Lung (tissue), 11 donors: ENCODE measurements at regions not wholly inside any gene's neighbourhood (a gene's known extent, or its start where the extent isn't known, plus 50 kb on each side); places are given as distances from the start of the nearest gene placed in this dataset.

Source experiments
- ATAC-seq: fragments of 200-7000 bp; cut with Tn5 transposase; one replicate; pipeline ENCODE4 v1.9.1; 2020; ENCODE audit warnings: moderate number of reproducible peaks; ENCODE audit not compliant: insufficient read depth, low FRiP score
- DNase-seq, 3 donors: peaks; one replicate each; pipeline ENCODE4 v3.0.0-alpha.2; 2013 to 2017
- H3K27ac ChIP-seq, 2 donors: one replicate each; pipeline ENCODE4 v1.5.1; 2013; ENCODE audit warnings: mild to moderate bottlenecking in 2 of 2, moderate library complexity in 2 of 2, control low read depth in 1 of 2, inconsistent platforms in 1 of 2, low read depth in 1 of 2, low read length in 1 of 2
- H3K27me3 ChIP-seq, 3 donors: one replicate each; pipeline ENCODE4 v1.5.1; 2013; ENCODE audit warnings: low read length in 2 of 3; ENCODE audit not compliant: control insufficient read depth in 3 of 3, insufficient read depth in 3 of 3
- H3K36me3 ChIP-seq, 4 donors: one replicate each; pipeline ENCODE4 v1.5.1; 2013; ENCODE audit warnings: low read length in 4 of 4, mild to moderate bottlenecking in 1 of 4, moderate library complexity in 1 of 4; ENCODE audit not compliant: control insufficient read depth in 4 of 4, insufficient read depth in 4 of 4
- H3K4me1 ChIP-seq, 5 donors: one replicate each; pipeline ENCODE4 v1.5.1; 2013; ENCODE audit warnings: low read length in 5 of 5, mild to moderate bottlenecking in 2 of 5, moderate library complexity in 1 of 5; ENCODE audit not compliant: control insufficient read depth in 5 of 5, insufficient read depth in 5 of 5
- H3K4me3 ChIP-seq: one replicate; pipeline ENCODE4 v1.5.1; 2013; ENCODE audit warnings: mild to moderate bottlenecking, control low read depth, moderate library complexity
- H3K9ac ChIP-seq, 2 donors: one replicate each; pipeline ENCODE4 v1.5.1; 2013; ENCODE audit warnings: low read length in 2 of 2, control low read depth in 1 of 2; ENCODE audit not compliant: insufficient read depth in 1 of 2
- H3K9me3 ChIP-seq, 4 donors: one replicate each; pipeline ENCODE4 v1.5.1; 2013; ENCODE audit warnings: low read length in 3 of 4, mild to moderate bottlenecking in 1 of 4, moderate library complexity in 1 of 4; ENCODE audit not compliant: control insufficient read depth in 4 of 4, insufficient read depth in 3 of 4
- WGBS, 2 donors: extraction: QIAGEN DNeasy Blood & Tissue Kit; methylation state at CpG; one replicate each; pipeline ENCODE4 v1.1.7; 2013; 5-methylcytosine and 5-hydroxymethylcytosine counted together
- TF ChIP-seq, protein P1 (sequence below): IDR thresholded peaks from 2 replicates; pipeline ENCODE4 v1.5.1; 2012; ENCODE audit warnings: mild to moderate bottlenecking; ENCODE audit errors: control extremely low read depth, extremely low read depth
- donor health status: control.
- donor health status: control.
- donor health status: Bipolar disorder and iron deficiency.
- donor health status: healthy.
- donor health status: DM: yes; HTN: yes; CAD: no.

GRCh38 chr3:194875581-194876402 lies 190.1 kb downstream of the FAM43A start:
- ATAC-seq (no peak), DNase-seq (no peak)
- Histone ChIP-seq H3K27me3 (no peaks in the 10 kb centered on the region), H3K36me3 (no peaks in the 10 kb centered on the region), H3K27ac (no peak overlapping the region), H3K9me3 (no peaks in the 10 kb centered on the region), H3K4me3 (no peak overlapping the region), H3K9ac (no peak overlapping the region), H3K4me1 (peaks cover 5 to 32% (median 19%) of the 10 kb centered on the region in 5 donors)
- 89 to 95% methylated on average over 20 of the region's 20 CpGs for WGBS, 2 donors
- TF ChIP-seq, protein P1, sequence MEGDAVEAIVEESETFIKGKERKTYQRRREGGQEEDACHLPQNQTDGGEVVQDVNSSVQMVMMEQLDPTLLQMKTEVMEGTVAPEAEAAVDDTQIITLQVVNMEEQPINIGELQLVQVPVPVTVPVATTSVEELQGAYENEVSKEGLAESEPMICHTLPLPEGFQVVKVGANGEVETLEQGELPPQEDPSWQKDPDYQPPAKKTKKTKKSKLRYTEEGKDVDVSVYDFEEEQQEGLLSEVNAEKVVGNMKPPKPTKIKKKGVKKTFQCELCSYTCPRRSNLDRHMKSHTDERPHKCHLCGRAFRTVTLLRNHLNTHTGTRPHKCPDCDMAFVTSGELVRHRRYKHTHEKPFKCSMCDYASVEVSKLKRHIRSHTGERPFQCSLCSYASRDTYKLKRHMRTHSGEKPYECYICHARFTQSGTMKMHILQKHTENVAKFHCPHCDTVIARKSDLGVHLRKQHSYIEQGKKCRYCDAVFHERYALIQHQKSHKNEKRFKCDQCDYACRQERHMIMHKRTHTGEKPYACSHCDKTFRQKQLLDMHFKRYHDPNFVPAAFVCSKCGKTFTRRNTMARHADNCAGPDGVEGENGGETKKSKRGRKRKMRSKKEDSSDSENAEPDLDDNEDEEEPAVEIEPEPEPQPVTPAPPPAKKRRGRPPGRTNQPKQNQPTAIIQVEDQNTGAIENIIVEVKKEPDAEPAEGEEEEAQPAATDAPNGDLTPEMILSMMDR: no peak

- Histone ChIP-seq H3K9ac (no peak overlapping the region), H3K4me3 (no peak overlapping the region), H3K27ac (no peak overlapping the region), H3K36me3 (no peaks in the 10 kb centered on the region), H3K4me1 (peaks cover 8 to 31% (median 21%) of the 10 kb centered on the region in 5 donors), H3K9me3 (no peaks in the 10 kb centered on the region), H3K27me3 (no peaks in the 10 kb centered on the region)
- ATAC-seq (no peak), DNase-seq (no peak)
- TF ChIP-seq, protein P1: no peak
- WGBS, 2 donors: 83 to 94% methylated on average over 12 of the region's 12 CpGs
These were observed 190.9 kb downstream of the FAM43A start for GRCh38 chr3:194876403-194877095.

DNA sequence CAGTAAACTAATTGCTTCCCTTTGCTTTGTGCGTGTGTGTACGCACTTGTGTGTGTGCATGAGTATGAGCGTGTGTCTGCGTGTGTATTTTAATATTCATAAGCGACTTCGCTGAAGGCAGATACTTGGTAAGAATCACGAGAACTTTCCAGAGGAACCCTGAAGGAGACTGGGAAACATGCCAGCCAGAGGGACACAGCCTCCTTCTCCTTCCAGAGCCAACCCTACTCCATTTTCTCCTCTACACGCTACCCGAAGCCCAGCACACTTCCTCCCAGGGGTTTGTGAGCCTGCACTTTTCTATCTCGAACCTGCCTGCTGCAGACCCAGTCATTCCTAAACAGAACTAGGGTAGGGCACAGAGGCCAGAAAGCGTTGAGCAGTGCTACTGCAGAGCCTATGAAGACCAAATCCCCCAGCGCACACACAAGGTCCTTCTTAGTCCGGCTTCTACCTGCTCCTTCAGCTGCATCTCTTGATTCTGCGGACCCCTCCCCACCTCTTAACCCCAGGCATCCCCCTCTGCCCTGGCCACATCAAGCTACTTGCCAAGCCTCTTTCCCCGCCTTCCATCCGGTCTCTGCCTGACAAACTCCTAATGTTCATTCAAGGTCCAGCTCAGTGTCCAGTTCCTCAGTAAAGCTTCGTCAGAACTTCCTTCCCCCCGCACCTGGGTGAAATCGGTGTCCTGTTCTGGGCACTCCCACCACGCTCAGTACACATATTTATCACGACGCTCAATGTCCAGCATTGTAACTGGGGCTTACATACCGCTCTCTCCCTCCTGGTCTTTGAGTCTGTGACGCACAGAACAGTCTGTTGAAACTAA lies 191.8 kb downstream of the FAM43A start:
- TF ChIP-seq, protein P1: no peak
- Histone ChIP-seq H3K4me1 (peaks cover 9 to 22% (median 15%) of the 10 kb centered on the region in 5 donors), H3K27me3 (peaks cover 0 to 2% (median 0%) of the 10 kb centered on the region in 3 donors), H3K36me3 (no peaks in the 10 kb centered on the region), H3K9me3 (no peaks in the 10 kb centered on the region), H3K27ac (peak overlapping the region in 1 of 2 donors; percentile 59), H3K9ac (no peak overlapping the region), H3K4me3 (no peak overlapping the region)
- 79 to 81% methylated on average over 24 of the region's 24 CpGs for WGBS, 2 donors
- ATAC-seq (no peak), DNase-seq (peak in 1 of 3 donors; percentile 57)
